Adrenal gland (tissue), 9 donors: ENCODE measurements at regions not wholly inside any gene's neighbourhood (a gene's known extent, or its start where the extent isn't known, plus 50 kb on each side); places are given as distances from the start of the nearest gene placed in this dataset.

Experiments
- DNase-seq, 7 donors: peaks; one replicate each; pipeline ENCODE4 v3.0.0-alpha.2; 2019 to 2020
- H3K27ac ChIP-seq, 5 donors: fragments of 200-600 bp; sonication (generic) in 4 of 5; 1 replicate in 3 of 5; 2 replicates in 2 of 5; pipeline versions ENCODE4 v1.5.1 to v1.8.0; 2016 to 2020; ENCODE audit warnings: mild to moderate bottlenecking in 1 of 5
- H3K27me3 ChIP-seq: fragments of 200-600 bp; 2 replicates; pipeline ENCODE4 v1.8.0; 2021
- H3K36me3 ChIP-seq, 2 donors: fragments of 200-600 bp; replicated peaks in 1 of 2; 1 replicate in 1 of 2; 2 replicates in 1 of 2; pipeline versions ENCODE4 v1.5.1 to v1.8.0; 2018 to 2022
- H3K4me1 ChIP-seq, 2 donors: fragments of 200-600 bp; replicated peaks in 1 of 2; 1 replicate in 1 of 2; 2 replicates in 1 of 2; pipeline versions ENCODE4 v1.5.1 to v1.8.0; 2018 to 2021
- H3K4me3 ChIP-seq, 4 donors: fragments of 200-600 bp; sonication (generic) in 3 of 4; one replicate each; pipeline ENCODE4 v1.5.1; 2016 to 2018
- H3K9me3 ChIP-seq, 3 donors: fragments of 200-600 bp; sonication (generic) in 1 of 3; replicated peaks in 1 of 3; 1 replicate in 2 of 3; 2 replicates in 1 of 3; pipeline versions ENCODE4 v1.5.1 to v1.8.0; 2016 to 2021
- CTCF ChIP-seq, 6 experiments: fragments of 450-650 bp in 4 of 6; fragments of 200-600 bp in 2 of 6; sonication (generic) in 1 of 6; IDR thresholded peaks; 1 replicate in 5 of 6; 2 replicates in 1 of 6; pipeline versions ENCODE4 v1.5.1 to v1.8.0; 2016 to 2021; ENCODE audit warnings: antibody characterized with exemption in 6 of 6, mild to moderate bottlenecking in 2 of 6, moderate library complexity in 1 of 6
- POLR2A ChIP-seq, 2 donors: fragments of 450-650 bp; IDR thresholded peaks; one replicate each; pipeline ENCODE4 v1.6.1; 2017; ENCODE audit warnings: antibody characterized with exemption in 2 of 2, mild to moderate bottlenecking in 2 of 2, moderate library complexity in 1 of 2
- WGBS, 4 donors: extraction: QIAGEN DNeasy Blood & Tissue Kit in 2 of 4; methylation state at CpG; one replicate each; pipeline versions ENCODE4 v1.1.5 to v1.1.7; 2013 to 2017; 5-methylcytosine and 5-hydroxymethylcytosine counted together
- intact Hi-C, 2 donors: fragments of 100-400 bp; cut with DNase I; formaldehyde crosslinking; loops; one replicate each; pipeline versions ENCODE4 v1.14.1 to v1.15.0; 2022 to 2023
- donor health status: healthy with polysubstance abuse.
- donor health status: Bipolar disorder and iron deficiency.
- donor health status: DM: yes; HTN: yes; CAD: no.
- donor health status: DM: no; HTN: no; CAD: no.
- donor health status: DM: no; HTN: no; CAD: no.

- no peak for TF ChIP-seq CTCF (IDR thresholded peaks at IDR 0.05)
- no peak for TF ChIP-seq POLR2A (IDR thresholded peaks at IDR 0.05)
Measured at GRCh38 chr10:128887856-128888255, 579.2 kb upstream of the MGMT start.

GRCh38 chr10:128892005-128892404 lies 575.0 kb upstream of the MGMT start:
- H3K4me3 ChIP-seq = no peak overlapping the region
- no peak for DNase-seq
- 72 to 82% (median 80%) methylated on average over 4 of the region's 4 CpGs for WGBS, 4 donors

More at GRCh38 chr10:128887856-128888255, 579.2 kb upstream of the MGMT start:
- no peak overlapping the region for H3K27ac ChIP-seq
- no peaks in the 10 kb centered on the region for H3K4me1 ChIP-seq
- peaks cover 0 to 7% (median 0%) of the 10 kb centered on the region in 3 donors for H3K9me3 ChIP-seq
- no peaks in the 10 kb centered on the region for H3K27me3 ChIP-seq
- no peaks in the 10 kb centered on the region for H3K36me3 ChIP-seq
- intact Hi-C loops = no loop called here
- 71 to 86% (median 82%) methylated on average over 3 of the region's 3 CpGs for WGBS, 4 donors
- H3K4me3 ChIP-seq = no peak overlapping the region
- no peak for DNase-seq

GRCh38 chr10:128894641-128895040 lies 572.4 kb upstream of the MGMT start:
- DNase-seq = no peak
- intact Hi-C loops = no loop called here
- WGBS, 4 donors = 39 to 100% (median 69%) methylated on average over 1 of the region's 1 CpG

More at GRCh38 chr10:128892005-128892404, 575.0 kb upstream of the MGMT start:
- Histone ChIP-seq H3K4me1 (no peaks in the 10 kb centered on the region), H3K36me3 (no peaks in the 10 kb centered on the region), H3K27me3 (no peaks in the 10 kb centered on the region), H3K9me3 (peaks cover 0 to 7% (median 0%) of the 10 kb centered on the region in 3 donors), H3K27ac (no peak overlapping the region)
- intact Hi-C loops = no loop called here
- TF ChIP-seq CTCF (IDR thresholded peaks at IDR 0.05) (no peak), POLR2A (IDR thresholded peaks at IDR 0.05) (no peak)

GRCh38 chr10:128895473-128895872 lies 571.6 kb upstream of the MGMT start:
- Histone ChIP-seq H3K36me3 (no peaks in the 10 kb centered on the region), H3K4me1 (no peaks in the 10 kb centered on the region), H3K27ac (peak overlapping the region in 1 of 5 donors; percentile 52), H3K9me3 (no peaks in the 10 kb centered on the region), H3K4me3 (no peak overlapping the region), H3K27me3 (no peaks in the 10 kb centered on the region)
- TF ChIP-seq POLR2A (IDR thresholded peaks at IDR 0.05) (no peak), CTCF (IDR thresholded peaks at IDR 0.05) (no peak)
- DNase-seq = no peak
- intact Hi-C loops = no loop called here

More at GRCh38 chr10:128894641-128895040, 572.4 kb upstream of the MGMT start:
- Histone ChIP-seq H3K36me3 (no peaks in the 10 kb centered on the region), H3K27ac (no peak overlapping the region), H3K4me1 (no peaks in the 10 kb centered on the region), H3K9me3 (no peaks in the 10 kb centered on the region), H3K27me3 (no peaks in the 10 kb centered on the region), H3K4me3 (no peak overlapping the region)
- TF ChIP-seq CTCF (IDR thresholded peaks at IDR 0.05) (no peak), POLR2A (IDR thresholded peaks at IDR 0.05) (no peak)
